A549 (cell line): ENCODE measurements at regions not wholly inside any gene's neighbourhood (a gene's known extent, or its start where the extent isn't known, plus 50 kb on each side); places are given as distances from the start of the nearest gene placed in this dataset.

Experiments used
- ATAC-seq, 2 experiments: fragments of 200-7000 bp in 1 of 2; fragments of >200 bp in 1 of 2; cut with Nextera tagmentation in 1 of 2; cut with Tn5 transposase in 1 of 2; 3 replicates each; pipeline versions ENCODE4 v1.8.0 to v1.9.1; 2018 to 2020; ENCODE audit warnings: mild to moderate bottlenecking in 1 of 2, moderate library complexity in 1 of 2
- CTCF ChIA-PET: fragments of 300-600 bp; sonication (Branson Sonifier 250); formaldehyde crosslinking; extraction: SDS; loops from one replicate; lab custom pipeline; 2021; ENCODE audit warnings: antibody characterized with exemption, inconsistent platforms; lab: Yijun Ruan, JAX
- POLR2A ChIA-PET: fragments of 350-600 bp; formaldehyde crosslinking; extraction: SDS; loops from one replicate; lab custom pipeline; 2021; ENCODE audit warnings: antibody characterized with exemption, inconsistent platforms; lab: Yijun Ruan, JAX
- DNase-seq, 2 experiments: peaks; one replicate each; pipeline versions ENCODE4 v3.0.0 to v3.0.0-alpha.2; 2011 to 2016; ENCODE audit warnings: low read depth in 1 of 2, low spot score in 1 of 2
- FAIRE-seq: peaks from 2 replicates; lab custom pipeline; 2011; peaks lifted over from hg19 to GRCh38; lab: Jason Lieb, UNC
- H3K27ac ChIP-seq, 2 experiments: fragments of >200 bp; sonication (Bioruptor Twin); formaldehyde crosslinking; 3 replicates each; pipeline ENCODE4 v1.5.1; 2016 to 2017
- H3K4me1 ChIP-seq: fragments of >200 bp; sonication (Bioruptor Twin); formaldehyde crosslinking; 3 replicates; pipeline ENCODE4 v1.6.1; 2016
- H3K4me2 ChIP-seq: fragments of >200 bp; sonication (Bioruptor Twin); formaldehyde crosslinking; 3 replicates; pipeline ENCODE4 v1.6.1; 2016
- H3K4me3 ChIP-seq: fragments of >200 bp; sonication (Bioruptor Twin); formaldehyde crosslinking; 3 replicates; pipeline ENCODE4 v1.5.1; 2016
- H3K9me3 ChIP-seq: fragments of >200 bp; sonication (Bioruptor Twin); formaldehyde crosslinking; 3 replicates; pipeline ENCODE4 v1.6.1; 2016
- CEBPB ChIP-seq, 2 experiments: fragments of >200 bp in 1 of 2; sonication (Bioruptor Twin) in 1 of 2; formaldehyde crosslinking in 1 of 2; IDR thresholded peaks; 2 replicates each; pipeline ENCODE4 v1.6.1; 2012 to 2016
- CHD2 ChIP-seq: fragments of 150-350 bp; IDR thresholded peaks from 2 replicates; pipeline ENCODE4 v1.6.1; 2014; ENCODE audit warnings: low read length; ENCODE audit not compliant: partially characterized antibody
- EHF ChIP-seq: fragments of 250-450 bp; sonication (Bioruptor Pico); IDR thresholded peaks from 2 replicates; pipeline ENCODE4 v1.5.0; 2020; ENCODE audit warnings: mild to moderate bottlenecking
- EP300 ChIP-seq, 2 experiments: fragments of >200 bp; sonication (Bioruptor Twin); formaldehyde crosslinking; IDR thresholded peaks; 2 replicates in 1 of 2; 3 replicates in 1 of 2; pipeline ENCODE4 v1.6.1; 2016 to 2017
- FOSB ChIP-seq: fragments of 250-450 bp; sonication (Bioruptor Pico); IDR thresholded peaks from 2 replicates; pipeline ENCODE4 v1.5.0; 2020; ENCODE audit warnings: mild to moderate bottlenecking, moderate library complexity
- FOSL2 ChIP-seq, 2 experiments: fragments of 450-650 bp in 1 of 2; fragments of >200 bp in 1 of 2; sonication (Bioruptor Twin) in 1 of 2; formaldehyde crosslinking; IDR thresholded peaks; 2 replicates each; pipeline versions ENCODE4 v1.5.0 to v1.6.1; 2016 to 2020; ENCODE audit warnings: mild to moderate bottlenecking in 1 of 2, moderate library complexity in 1 of 2
- GATA3 ChIP-seq: IDR thresholded peaks from 2 replicates; pipeline ENCODE4 v1.6.1; 2012; ENCODE audit warnings: borderline replicate concordance
- HEYL ChIP-seq: fragments of 250-450 bp; sonication (Bioruptor Pico); IDR thresholded peaks from 2 replicates; pipeline ENCODE4 v1.8.0; 2021; ENCODE audit warnings: mild to moderate bottlenecking, moderate library complexity
- KDM5A ChIP-seq: fragments of 200-600 bp; sonication (generic); IDR thresholded peaks from 2 replicates; pipeline ENCODE4 v1.6.1; 2016; ENCODE audit warnings: antibody characterized with exemption, mild to moderate bottlenecking
- MAFK ChIP-seq: fragments of 450-650 bp; IDR thresholded peaks from 2 replicates; pipeline ENCODE4 v1.6.1; 2014; ENCODE audit not compliant: partially characterized antibody
- MYC ChIP-seq: IDR thresholded peaks from 2 replicates; pipeline ENCODE4 v1.6.1; 2012; ENCODE audit warnings: mild to moderate bottlenecking, inconsistent platforms, low read length, improper control_type of control experiment, borderline replicate concordance
- NPAS2 ChIP-seq: fragments of 250-450 bp; sonication (Bioruptor Pico); IDR thresholded peaks from 2 replicates; pipeline ENCODE4 v1.8.0; 2022; ENCODE audit warnings: mild to moderate bottlenecking, moderate library complexity, borderline replicate concordance
- NR3C1 ChIP-seq: fragments of >200 bp; sonication (Bioruptor Twin); formaldehyde crosslinking; IDR thresholded peaks from 3 replicates; pipeline ENCODE4 v1.6.1; 2017
- PBX3 ChIP-seq: IDR thresholded peaks from 2 replicates; pipeline ENCODE4 v1.6.1; 2012
- POLR2A ChIP-seq: IDR thresholded peaks from 2 replicates; pipeline ENCODE4 v1.6.1; 2012; ENCODE audit warnings: mild to moderate bottlenecking, low read length
- RAD21 ChIP-seq, 2 experiments: fragments of >200 bp in 1 of 2; sonication (Bioruptor Twin) in 1 of 2; formaldehyde crosslinking in 1 of 2; IDR thresholded peaks in 1 of 2; conservative IDR thresholded peaks in 1 of 2; 2 replicates in 1 of 2; 3 replicates in 1 of 2; pipeline ENCODE4 v1.6.1; 2012 to 2018; ENCODE audit warnings: inconsistent platforms in 1 of 2
- TFCP2L1 ChIP-seq: fragments of 250-450 bp; sonication (Bioruptor Pico); IDR thresholded peaks from 2 replicates; pipeline ENCODE4 v1.5.0; 2021; ENCODE audit warnings: mild to moderate bottlenecking
- ZFP36 ChIP-seq: fragments of 450-650 bp; IDR thresholded peaks from 2 replicates; pipeline ENCODE4 v1.6.1; 2014; ENCODE audit warnings: borderline replicate concordance; ENCODE audit not compliant: partially characterized antibody
- ZNF302 ChIP-seq: fragments of 250-450 bp; sonication (Bioruptor Pico); IDR thresholded peaks from 2 replicates; pipeline ENCODE4 v1.9.0; 2021; ENCODE audit warnings: inconsistent platforms, mild to moderate bottlenecking, moderate library complexity
- WGBS: methylation state at CpG from one replicate; pipeline ENCODE4 v1.1.6; 2017; ENCODE audit errors: missing lambda C conversion rate; 5-methylcytosine and 5-hydroxymethylcytosine counted together
- TF ChIP-seq, protein P1 (sequence below): fragments of 150-350 bp; IDR thresholded peaks from 2 replicates; pipeline ENCODE4 v1.6.1; 2014; ENCODE audit warnings: low read depth, mild to moderate bottlenecking, low read length
- TF ChIP-seq, protein P2 (sequence below): fragments of 250-450 bp; sonication (Bioruptor Pico); IDR thresholded peaks from 2 replicates; pipeline ENCODE4 v1.5.0; 2020; ENCODE audit warnings: low read depth, mild to moderate bottlenecking, moderate library complexity

DNA sequence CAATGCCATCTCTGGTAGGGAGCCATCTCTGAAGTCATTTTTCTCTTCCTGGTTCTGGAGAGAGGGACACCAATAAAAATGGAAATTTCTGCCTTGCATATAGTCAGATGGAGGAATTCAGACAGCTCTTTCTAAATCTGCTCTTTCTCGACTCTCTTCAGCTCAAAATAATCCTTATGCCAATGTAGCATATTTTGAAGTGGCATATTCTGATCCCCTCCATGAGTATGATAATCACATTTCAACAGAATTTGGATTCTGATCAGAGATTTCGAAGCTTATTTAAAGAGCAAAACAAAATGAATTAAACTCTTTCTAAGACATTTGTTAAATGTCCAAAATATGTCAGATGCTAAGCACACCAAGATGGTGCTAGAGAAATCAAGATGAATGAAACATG, 267.1 kb upstream of the BTBD3 start:
- no peak overlapping the region for H3K4me2 ChIP-seq
- POLR2A ChIA-PET: no interaction called here
- ATAC-seq: no peak
- CTCF ChIA-PET: no interaction called here
- H3K27ac ChIP-seq: no peak overlapping the region
- TF ChIP-seq PBX3 (no peak), FOSL2 (IDR thresholded peaks at IDR 0.05) (no peak), FOSL2 (CRISPR knock-in tag; IDR thresholded peaks at IDR 0.05) (no peak), CEBPB (IDR thresholded peaks at IDR 0.05) (no peak), POLR2A (no peak), HEYL (CRISPR knock-in tag) (no peak), ZFP36 (no peak), MAFK (no peak), CHD2 (no peak), GATA3 (no peak), EP300 (IDR thresholded peaks at IDR 0.05) (no peak), TFCP2L1 (CRISPR knock-in tag) (no peak)
- TF ChIP-seq, all 56 proteins: peak for 0
- WGBS: 2% methylated on average over 2 of the region's 2 CpGs
- H3K4me1 ChIP-seq: no peaks in the 10 kb centered on the region
- no peak overlapping the region for H3K4me3 ChIP-seq
- DNase-seq (no peak), FAIRE-seq (peak; percentile 72)
- H3K9me3 ChIP-seq: no peaks in the 10 kb centered on the region

DNA sequence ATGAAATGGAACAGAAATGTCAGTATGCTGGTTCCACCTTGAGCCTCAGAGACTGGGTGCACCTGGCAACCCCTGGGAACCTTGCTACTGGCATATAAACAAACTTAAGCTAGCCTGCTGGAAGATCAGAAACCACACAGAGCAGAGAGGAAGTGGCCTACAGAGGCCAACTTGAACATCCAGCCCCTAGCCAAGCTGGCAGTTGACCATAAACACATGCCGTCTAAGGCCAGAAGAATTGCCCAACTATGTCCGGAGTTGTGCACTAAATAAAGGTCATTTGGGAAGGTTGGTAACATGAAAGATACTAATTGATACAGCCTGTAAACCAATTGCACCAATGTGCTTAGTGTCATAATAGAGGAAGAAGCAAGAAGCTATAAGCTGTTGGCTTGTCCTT, 266.6 kb upstream of the BTBD3 start:
- no peak for ATAC-seq
- H3K4me1 ChIP-seq: no peaks in the 10 kb centered on the region
- no peak for DNase-seq
- 51% methylated on average over 2 of the region's 2 CpGs for WGBS
- no peak for TF ChIP-seq GATA3
- no peak for TF ChIP-seq NR3C1
- TF ChIP-seq, all 56 proteins: peak for 0
- Histone ChIP-seq H3K9me3 (no peaks in the 10 kb centered on the region), H3K4me3 (no peak overlapping the region), H3K4me2 (no peak overlapping the region), H3K27ac (no peak overlapping the region)
- ChIA-PET POLR2A (no interaction called here), CTCF (no interaction called here)
- FAIRE-seq: no peak

- TF ChIP-seq CEBPB (IDR thresholded peaks at IDR 0.05) (no peak), KDM5A (no peak), FOSB (CRISPR knock-in tag) (no peak), RAD21 (conservative IDR thresholded peaks at IDR 0.05 in 1 of 2, IDR thresholded peaks at IDR 0.05 in 1 of 2) (no peak), NR3C1 (no peak), ZNF302 (no peak), NPAS2 (CRISPR knock-in tag) (no peak), ZFP36 (no peak), EHF (no peak), MYC (no peak), PBX3 (no peak)
- TF ChIP-seq, protein P1, sequence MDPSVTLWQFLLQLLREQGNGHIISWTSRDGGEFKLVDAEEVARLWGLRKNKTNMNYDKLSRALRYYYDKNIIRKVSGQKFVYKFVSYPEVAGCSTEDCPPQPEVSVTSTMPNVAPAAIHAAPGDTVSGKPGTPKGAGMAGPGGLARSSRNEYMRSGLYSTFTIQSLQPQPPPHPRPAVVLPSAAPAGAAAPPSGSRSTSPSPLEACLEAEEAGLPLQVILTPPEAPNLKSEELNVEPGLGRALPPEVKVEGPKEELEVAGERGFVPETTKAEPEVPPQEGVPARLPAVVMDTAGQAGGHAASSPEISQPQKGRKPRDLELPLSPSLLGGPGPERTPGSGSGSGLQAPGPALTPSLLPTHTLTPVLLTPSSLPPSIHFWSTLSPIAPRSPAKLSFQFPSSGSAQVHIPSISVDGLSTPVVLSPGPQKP: no peak
- TF ChIP-seq, protein P2, sequence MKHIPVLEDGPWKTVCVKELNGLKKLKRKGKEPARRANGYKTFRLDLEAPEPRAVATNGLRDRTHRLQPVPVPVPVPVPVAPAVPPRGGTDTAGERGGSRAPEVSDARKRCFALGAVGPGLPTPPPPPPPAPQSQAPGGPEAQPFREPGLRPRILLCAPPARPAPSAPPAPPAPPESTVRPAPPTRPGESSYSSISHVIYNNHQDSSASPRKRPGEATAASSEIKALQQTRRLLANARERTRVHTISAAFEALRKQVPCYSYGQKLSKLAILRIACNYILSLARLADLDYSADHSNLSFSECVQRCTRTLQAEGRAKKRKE (CRISPR knock-in tag): no peak
- Histone ChIP-seq H3K4me2 (no peak overlapping the region), H3K4me3 (no peak overlapping the region), H3K27ac (no peak overlapping the region), H3K4me1 (no peaks in the 10 kb centered on the region), H3K9me3 (no peaks in the 10 kb centered on the region)
- POLR2A ChIA-PET: no interaction called here
- CTCF ChIA-PET: no interaction called here
- FAIRE-seq (no peak), ATAC-seq (no peak), DNase-seq (no peak)
These were observed 266.0 kb upstream of the BTBD3 start for GRCh38 chr20:11651647-11652046.
